Ovary (tissue), 3 donors: ENCODE measurements at regions not wholly inside any gene's neighbourhood (a gene's known extent, or its start where the extent isn't known, plus 50 kb on each side); places are given as distances from the start of the nearest gene placed in this dataset.

Experiments used
- CTCF ChIP-seq, 3 donors: fragments of 450-650 bp in 2 of 3; fragments of 200-600 bp in 1 of 3; IDR thresholded peaks; one replicate each; pipeline versions ENCODE4 v1.5.1 to v1.8.0; 2016 to 2022; ENCODE audit warnings: antibody characterized with exemption in 3 of 3, mild to moderate bottlenecking in 1 of 3
- POLR2A ChIP-seq: fragments of 450-650 bp; IDR thresholded peaks from one replicate; pipeline ENCODE4 v1.6.1; 2017; ENCODE audit warnings: antibody characterized with exemption, mild to moderate bottlenecking, moderate library complexity
- donor health status: DM: no; HTN: no; CAD: no.

GRCh38 chr3:72483554-72484104 lies 364.6 kb downstream of the SHQ1 start:
- TF ChIP-seq CTCF (IDR thresholded peaks at IDR 0.05) (no peak), POLR2A (no peak)
